Caki2 (cell line): ENCODE measurements at regions not wholly inside any gene's neighbourhood (a gene's known extent, or its start where the extent isn't known, plus 50 kb on each side); places are given as distances from the start of the nearest gene placed in this dataset.

Source experiments
- DNase-seq: peaks from one replicate; pipeline ENCODE4 v3.0.0-alpha.2; 2015; ENCODE audit warnings: low read depth
- in situ Hi-C: cut with HindIII; loops from 2 replicates; pipeline ENCODE4 v1.10.0; 2016; ENCODE audit warnings: low sequenced_read_pairs, low pct_unique_long_range_greater_than_20kb, mixed read lengths

GRCh38 chr3:159429702-159430101 is 558.9 kb upstream of the IL12A start:
- in situ Hi-C loops, result no loop called here

DNA sequence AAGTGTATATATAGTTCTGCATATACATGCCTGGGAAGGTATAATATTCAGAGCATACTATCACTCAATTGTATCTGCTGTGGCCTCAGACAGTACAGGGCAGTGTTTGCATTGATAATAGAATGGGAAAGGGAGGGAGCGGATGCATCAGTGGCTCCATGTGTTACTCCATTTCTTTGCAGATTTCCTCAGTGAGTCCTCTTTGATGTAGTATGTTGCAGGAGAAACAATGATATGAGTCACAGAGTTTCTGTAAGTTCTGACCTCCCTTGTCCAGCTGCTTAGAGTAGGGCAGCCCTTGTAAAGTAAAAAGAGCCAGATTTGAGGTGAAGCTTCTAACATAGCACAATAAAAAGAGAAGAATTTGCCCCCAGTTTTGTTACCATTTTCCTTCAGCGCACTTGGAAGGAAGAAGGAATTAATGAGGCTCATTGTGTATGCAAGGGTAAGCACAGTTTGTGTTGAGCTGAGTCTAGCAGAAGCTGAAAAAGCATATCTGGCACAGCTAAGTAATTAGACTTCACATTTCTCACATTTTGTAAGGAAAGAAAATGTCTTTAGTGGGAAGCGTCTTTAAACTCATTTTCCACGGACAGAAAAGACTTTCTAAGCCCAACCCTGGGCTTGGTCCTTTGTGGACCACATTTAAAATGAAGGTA is 555.8 kb upstream of the IL12A start:
- in situ Hi-C loops, result no loop called here
- DNase-seq, result no peak

More at GRCh38 chr3:159429702-159430101, 558.9 kb upstream of the IL12A start:
- no peak for DNase-seq

- no peak for DNase-seq
- in situ Hi-C loops, result no loop called here
Measured at GRCh38 chr3:159439346-159439745, 549.3 kb upstream of the IL12A start.

- in situ Hi-C loops, result no loop called here
- no peak for DNase-seq
Measured at GRCh38 chr3:159441279-159441678, 547.4 kb upstream of the IL12A start.

DNA sequence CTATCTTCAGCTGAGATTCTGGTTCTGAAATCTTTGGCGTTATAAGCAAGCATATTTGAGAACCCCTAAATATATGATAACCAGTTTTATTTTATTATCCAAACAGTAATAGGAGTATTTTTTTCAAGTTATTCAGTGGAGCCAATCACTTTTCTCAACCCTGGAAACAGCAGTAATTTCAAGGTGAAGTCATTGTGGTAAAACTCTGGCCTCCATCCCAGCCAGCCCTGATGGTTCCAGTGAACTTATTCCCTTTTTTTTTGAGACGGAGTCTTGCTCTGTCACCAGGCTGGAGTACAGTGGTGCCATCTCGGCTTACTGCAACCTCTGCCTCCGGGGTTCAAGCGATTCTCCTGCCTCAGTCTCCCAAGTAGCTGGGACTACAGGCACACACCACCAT is 545.4 kb upstream of the IL12A start:
- in situ Hi-C loops, result no loop called here
- no peak for DNase-seq

DNA sequence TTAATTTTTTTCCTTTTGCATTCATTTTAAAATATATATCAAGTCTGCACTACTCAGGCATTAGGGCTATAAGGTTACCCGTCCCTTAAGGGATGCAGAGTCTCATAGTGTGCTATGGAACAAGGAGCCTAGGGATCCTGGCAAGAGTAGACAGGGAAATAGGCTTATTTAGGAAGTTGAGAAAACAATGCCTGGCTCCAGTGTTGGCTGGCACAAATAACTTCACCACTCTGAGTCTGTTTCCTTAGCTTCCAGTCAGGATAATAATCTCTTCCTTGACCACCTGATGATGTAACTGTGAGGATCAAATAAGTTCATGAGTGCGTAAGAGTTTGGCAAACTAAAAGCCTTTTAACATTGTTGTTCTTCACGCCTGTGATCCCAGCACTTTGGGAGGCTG is 540.8 kb upstream of the IL12A start:
- in situ Hi-C loops, result no loop called here
- DNase-seq, result no peak

- in situ Hi-C loops, result no loop called here
- DNase-seq, result no peak
Measured at GRCh38 chr3:159448902-159449301, 539.7 kb upstream of the IL12A start.

GRCh38 chr3:159451067-159451466 is 537.6 kb upstream of the IL12A start:
- peak; percentile 52 for DNase-seq
- in situ Hi-C loops, result no loop called here

DNA sequence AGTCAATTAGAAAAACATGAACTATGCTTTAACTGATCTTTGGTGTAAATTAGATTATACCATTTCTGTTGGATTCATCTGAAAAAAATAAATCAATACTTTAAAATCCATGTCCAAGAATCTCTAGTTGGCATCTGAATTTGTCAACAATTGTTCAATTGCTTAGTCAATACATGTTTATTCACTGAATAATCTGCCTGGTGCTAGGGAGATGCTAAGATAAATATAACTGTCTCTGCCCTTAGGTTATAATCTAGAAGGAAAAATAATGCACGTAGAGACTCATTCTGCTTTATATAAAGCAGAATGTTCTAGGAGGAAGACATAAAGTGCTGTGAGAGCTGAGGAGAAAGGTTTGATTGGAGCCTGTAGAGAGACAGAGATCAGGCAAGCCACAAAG is 537.2 kb upstream of the IL12A start:
- in situ Hi-C loops, result no loop called here
- DNase-seq, result no peak

DNA sequence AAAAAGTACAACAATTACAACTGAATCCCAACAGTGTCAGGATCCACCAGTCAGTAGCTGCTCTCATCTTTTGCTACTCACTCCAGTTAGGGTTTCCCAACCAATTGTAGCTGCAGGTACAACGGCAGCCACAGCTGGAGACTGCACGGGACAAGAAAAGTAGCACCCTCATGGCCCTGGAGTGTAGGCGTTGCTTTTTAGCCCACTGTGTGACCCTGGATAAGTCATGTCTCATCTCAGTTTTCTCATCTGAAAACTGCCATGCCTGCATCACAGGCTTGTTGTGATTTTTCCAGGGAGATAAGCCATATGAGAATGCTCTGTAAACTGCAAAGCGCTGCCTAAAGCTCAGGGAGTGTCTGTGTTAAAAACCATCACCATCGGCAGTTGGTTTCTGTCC is 535.6 kb upstream of the IL12A start:
- DNase-seq, result no peak
- in situ Hi-C loops, result no loop called here

- no peak for DNase-seq
- in situ Hi-C loops, result no loop called here
Measured at GRCh38 chr3:159453945-159454344, 534.7 kb upstream of the IL12A start.

DNA sequence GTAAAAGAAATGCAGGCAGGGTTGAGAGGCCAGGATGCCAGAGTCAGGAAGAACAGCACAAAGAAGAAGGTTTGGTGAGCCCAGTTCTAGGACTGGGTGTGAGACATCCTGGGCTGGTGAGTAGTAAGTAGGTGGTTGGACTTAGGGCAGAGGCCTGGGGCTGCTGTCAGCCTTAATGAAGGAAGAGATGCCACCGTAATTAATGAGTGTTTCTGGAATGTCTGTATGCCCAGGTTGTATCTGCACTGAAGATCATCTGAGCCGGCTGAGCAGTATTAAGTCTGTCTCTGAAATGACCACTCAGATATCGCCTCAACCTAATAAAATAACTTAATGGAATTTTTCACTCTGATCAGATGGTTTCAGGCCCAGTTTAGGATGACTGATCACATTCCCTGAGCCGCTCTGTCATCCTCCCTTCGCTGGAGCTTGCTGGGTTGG is 532.9 kb upstream of the IL12A start:
- peak; percentile 59 for DNase-seq
- in situ Hi-C loops, result no loop called here

- in situ Hi-C loops, result no loop called here
Measured at GRCh38 chr3:159458010-159458409, 530.6 kb upstream of the IL12A start.

DNA sequence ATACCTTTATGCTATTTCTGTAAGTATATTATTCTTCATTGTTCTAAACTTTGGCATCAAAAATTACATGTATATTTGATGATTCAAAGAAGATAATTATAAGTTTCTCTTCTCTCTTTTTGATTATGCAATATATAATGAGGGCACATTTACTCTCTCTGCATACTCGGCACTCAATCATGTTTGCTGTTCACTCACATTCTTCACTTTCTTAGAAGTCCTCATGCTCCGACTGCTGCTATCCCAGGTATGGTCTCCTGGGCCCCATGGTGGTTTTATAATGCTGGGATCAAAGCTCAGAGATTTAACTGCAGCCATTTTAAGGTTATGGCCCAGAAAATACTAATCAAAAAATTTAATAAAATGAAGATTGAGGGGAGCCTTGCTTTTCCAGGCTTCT is 529.7 kb upstream of the IL12A start:
- in situ Hi-C loops, result no loop called here
- DNase-seq, result no peak

More at GRCh38 chr3:159458010-159458409, 530.6 kb upstream of the IL12A start:
- peak; percentile 97 for DNase-seq

GRCh38 chr3:159472611-159473010 is 516.0 kb upstream of the IL12A start:
- in situ Hi-C loops, result no loop called here

DNA sequence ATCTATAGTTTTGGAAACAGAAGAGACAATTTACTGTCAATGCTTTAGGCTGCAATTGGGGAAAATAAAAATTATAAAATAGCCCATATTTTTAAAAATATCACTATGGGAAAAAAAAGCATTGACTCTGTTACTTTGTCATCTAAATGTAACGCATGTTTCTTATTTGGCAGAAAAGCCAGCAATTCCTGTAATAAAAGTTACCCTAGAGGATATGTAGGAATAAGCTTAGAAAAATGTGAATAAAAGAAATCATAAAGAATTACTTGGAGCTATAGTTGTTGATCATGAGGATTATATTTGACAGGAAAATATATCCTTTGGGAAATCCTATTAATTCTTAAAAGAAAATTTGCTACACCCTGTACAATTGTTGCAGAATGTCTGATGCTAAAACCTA is 515.4 kb upstream of the IL12A start:
- no peak for DNase-seq
- in situ Hi-C loops, result no loop called here

More at GRCh38 chr3:159472611-159473010, 516.0 kb upstream of the IL12A start:
- no peak for DNase-seq

DNA sequence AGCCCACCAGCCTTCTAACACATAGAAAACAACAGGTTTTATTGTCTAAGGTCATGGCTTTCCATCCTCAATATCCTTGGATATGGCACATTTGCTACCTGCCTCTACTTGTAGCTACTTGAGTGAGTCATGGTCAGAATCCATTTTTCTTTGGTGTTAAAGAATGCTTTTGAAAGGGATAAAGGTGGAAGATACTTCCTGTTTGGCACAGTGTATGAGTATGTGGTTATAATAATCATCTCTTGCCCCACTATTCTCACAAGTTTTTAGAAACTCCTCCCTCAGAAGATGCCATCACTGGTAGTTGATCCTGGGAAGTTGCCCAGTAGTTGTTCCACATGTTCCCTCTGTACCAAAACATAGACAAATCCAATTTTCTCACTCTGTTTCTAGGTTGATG is 508.6 kb upstream of the IL12A start:
- in situ Hi-C loops, result no loop called here
- DNase-seq, result no peak

GRCh38 chr3:159482241-159482993 is 506.2 kb upstream of the IL12A start:
- in situ Hi-C loops, result no loop called here
- no peak for DNase-seq

- in situ Hi-C loops, result no loop called here
Measured at GRCh38 chr3:159482994-159483367, 505.7 kb upstream of the IL12A start.

GRCh38 chr3:159486580-159486979 is 502.1 kb upstream of the IL12A start:
- peak; percentile 15 for DNase-seq
- in situ Hi-C loops, result no loop called here

More at GRCh38 chr3:159482994-159483367, 505.7 kb upstream of the IL12A start:
- no peak for DNase-seq
